ENCODE measurements at regions not wholly inside any gene's neighbourhood (a gene's known extent, or its start where the extent isn't known, plus 50 kb on each side); places are given as distances from the start of the nearest gene placed in this dataset.

GRCh38 chr3:72100601-72101187, 315.7 kb upstream of the PROK2 start:
- peaks cover 10 to 28% (median 20%) of the 10 kb centered on the region in 4 donors for H3K4me1 ChIP-seq
- DNase-seq, result peak; percentile 89 to 94
- H3K9me3 ChIP-seq, result no peaks in the 10 kb centered on the region
- peak overlapping the region; percentile 43 to 77 (median 60) for H3K27ac ChIP-seq
- peak in 1 of 4 donors; percentile 9 for TF ChIP-seq POLR2A (IDR thresholded peaks at IDR 0.05)
- no peak for TF ChIP-seq CTCF (IDR thresholded peaks at IDR 0.05)
- peak in 1 of 2 donors; percentile 49 for TF ChIP-seq POLR2AphosphoS5 (IDR thresholded peaks at IDR 0.05)
- no peak for TF ChIP-seq EP300 (IDR thresholded peaks at IDR 0.05)
- 0 to 3% methylated on average over 20 to 21 of the region's 21 CpGs for WGBS, 2 donors
- peak; percentile 83 to 94 for ATAC-seq (ENCODE audit: low FRiP score in 2 of 2)
- no peaks in the 10 kb centered on the region for H3K36me3 ChIP-seq
- H3K27me3 ChIP-seq, result no peaks in the 10 kb centered on the region
- H3K4me3 ChIP-seq, result peak overlapping the region in 3 of 4 donors; percentile 18 to 33 (median 29)

- peak in 1 of 2 donors; percentile 49 for ATAC-seq (ENCODE audit: low FRiP score in 2 of 2)
- no peaks in the 10 kb centered on the region for H3K36me3 ChIP-seq
- H3K4me1 ChIP-seq, result peaks cover 10 to 28% (median 20%) of the 10 kb centered on the region in 4 donors
- no peaks in the 10 kb centered on the region for H3K27me3 ChIP-seq
- 36 to 48% methylated on average over 17 of the region's 17 CpGs for WGBS, 2 donors
- peak overlapping the region in 3 of 4 donors; percentile 18 to 33 (median 29) for H3K4me3 ChIP-seq
- H3K27ac ChIP-seq, result peak overlapping the region; percentile 43 to 77 (median 60)
- DNase-seq, result peak in 1 of 2 donors; percentile 43
- H3K9me3 ChIP-seq, result no peaks in the 10 kb centered on the region
- no peak for TF ChIP-seq CTCF (IDR thresholded peaks at IDR 0.05)
- no peak for TF ChIP-seq POLR2AphosphoS5 (IDR thresholded peaks at IDR 0.05)
- TF ChIP-seq EP300 (IDR thresholded peaks at IDR 0.05), result no peak
- no peak for TF ChIP-seq POLR2A (IDR thresholded peaks at IDR 0.05)
Measured at GRCh38 chr3:72100080-72100511, 315.1 kb upstream of the PROK2 start.

GRCh38 chr3:72099326-72100079, 314.6 kb upstream of the PROK2 start:
- Histone ChIP-seq H3K4me3 (no peak overlapping the region), H3K27ac (no peak overlapping the region), H3K27me3 (no peaks in the 10 kb centered on the region), H3K36me3 (no peaks in the 10 kb centered on the region), H3K9me3 (no peaks in the 10 kb centered on the region), H3K4me1 (peaks cover 10 to 28% (median 20%) of the 10 kb centered on the region in 4 donors)
- TF ChIP-seq CTCF (IDR thresholded peaks at IDR 0.05) (no peak), EP300 (IDR thresholded peaks at IDR 0.05) (no peak), POLR2AphosphoS5 (IDR thresholded peaks at IDR 0.05) (no peak), POLR2A (IDR thresholded peaks at IDR 0.05) (no peak)
- WGBS, 2 donors, result 77 to 82% methylated on average over 14 of the region's 14 CpGs
- ATAC-seq (ENCODE audit: low FRiP score in 2 of 2) (no peak), DNase-seq (no peak)

GRCh38 chr3:72097053-72097452, 312.1 kb upstream of the PROK2 start:
- TF ChIP-seq CTCF (IDR thresholded peaks at IDR 0.05), result no peak
- Histone ChIP-seq H3K27ac (no peak overlapping the region), H3K27me3 (no peaks in the 10 kb centered on the region), H3K4me3 (no peak overlapping the region), H3K9me3 (no peaks in the 10 kb centered on the region), H3K36me3 (no peaks in the 10 kb centered on the region), H3K4me1 (peaks cover 10 to 22% (median 18%) of the 10 kb centered on the region in 4 donors)
- ATAC-seq (ENCODE audit: low FRiP score in 2 of 2) (no peak), DNase-seq (no peak)
